NCI-H2196 treated with DMSO at 0.1 percent for 48 hours (cell line): ENCODE measurements at regions not wholly inside any gene's neighbourhood (a gene's known extent, or its start where the extent isn't known, plus 50 kb on each side); places are given as distances from the start of the nearest gene placed in this dataset.
"Not testable (repeated sequence)": the region's sequence is repeated elsewhere in the genome, so short reads cannot be mapped to it uniquely, and the experiment has no call there.

Experiments used
- DNase-seq: peaks from one replicate; lab custom pipeline; 2025; ENCODE audit not compliant: unreplicated experiment; lab: John Stamatoyannopoulos, UW

- DNase-seq: no peak
These were observed 193.4 kb upstream of the CDH11 start for GRCh38 chr16:65315081-65315780.

GRCh38 chr16:65314627-65315008 lies 192.8 kb upstream of the CDH11 start:
- DNase-seq: no peak

DNA sequence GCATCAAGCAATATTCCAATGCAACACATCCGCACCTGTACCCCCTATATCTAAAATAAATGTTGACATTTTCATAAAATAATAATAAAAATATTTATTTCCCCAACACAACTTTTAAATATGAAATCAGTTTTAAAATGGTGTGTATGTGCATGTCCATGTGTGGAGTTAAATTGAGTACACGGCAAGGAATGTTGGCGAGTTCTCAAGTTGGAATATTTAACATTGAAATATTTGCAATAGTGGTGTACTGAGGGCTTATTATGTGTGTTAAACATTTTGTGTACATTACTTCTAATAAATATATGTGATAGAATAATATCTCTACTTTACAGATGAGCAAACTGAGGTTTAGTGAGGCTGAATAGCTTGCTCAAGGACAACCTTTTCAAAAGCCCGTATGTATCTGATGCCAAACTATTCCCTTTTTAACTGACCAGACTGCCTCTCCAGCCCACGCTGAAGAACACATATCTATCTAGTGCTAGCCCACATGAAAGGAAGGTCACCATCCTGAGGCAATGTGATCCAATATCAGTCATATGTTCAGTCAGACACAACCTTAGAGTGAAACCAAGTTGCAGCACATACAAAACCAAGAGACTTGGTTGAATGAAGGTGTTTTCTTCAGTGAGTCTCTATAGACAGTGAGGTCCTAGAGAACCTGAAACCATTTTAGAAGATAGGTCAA lies 192.2 kb upstream of the CDH11 start:
- no peak for DNase-seq

DNA sequence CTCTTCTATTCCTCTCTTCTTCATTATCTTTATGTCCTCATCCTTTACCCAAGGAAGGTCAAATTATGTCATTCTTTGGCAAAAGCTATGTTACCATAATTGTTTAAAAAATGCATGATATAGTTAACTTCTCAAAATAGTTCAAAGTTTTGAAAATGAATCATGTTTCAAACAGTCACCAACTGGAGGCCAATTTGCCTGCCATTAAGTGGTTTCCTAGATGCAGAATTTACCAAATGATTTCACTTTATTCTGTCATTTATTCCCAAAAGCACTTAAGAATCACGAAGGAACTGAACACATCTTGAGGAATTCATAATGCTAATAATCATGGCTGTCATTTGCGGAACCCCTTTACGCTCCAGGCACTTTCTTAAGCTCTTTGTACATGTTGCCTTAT lies 190.9 kb upstream of the CDH11 start:
- DNase-seq: no peak

DNA sequence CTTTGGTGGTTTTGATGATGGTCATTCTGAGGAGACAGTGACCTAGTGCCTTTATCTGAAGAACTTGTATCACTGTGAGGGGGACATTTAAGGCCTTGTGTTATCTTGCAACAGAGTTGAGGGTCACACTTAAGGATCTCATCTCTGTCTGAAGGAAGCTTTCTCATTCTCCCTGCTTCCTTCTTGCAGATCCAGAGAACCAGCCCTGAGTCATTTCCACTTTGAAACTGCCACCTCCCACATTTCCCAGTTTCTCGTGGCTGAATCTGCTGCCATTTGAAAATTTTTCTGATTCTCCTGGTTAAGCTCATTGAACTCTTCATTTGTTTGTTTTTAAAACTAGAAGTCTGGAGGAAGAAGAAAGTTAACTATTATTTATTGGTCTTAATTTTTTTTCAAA lies 190.2 kb upstream of the CDH11 start:
- no peak for DNase-seq

GRCh38 chr16:65310491-65310890 lies 188.6 kb upstream of the CDH11 start:
- DNase-seq: not testable (repeated sequence)

DNA sequence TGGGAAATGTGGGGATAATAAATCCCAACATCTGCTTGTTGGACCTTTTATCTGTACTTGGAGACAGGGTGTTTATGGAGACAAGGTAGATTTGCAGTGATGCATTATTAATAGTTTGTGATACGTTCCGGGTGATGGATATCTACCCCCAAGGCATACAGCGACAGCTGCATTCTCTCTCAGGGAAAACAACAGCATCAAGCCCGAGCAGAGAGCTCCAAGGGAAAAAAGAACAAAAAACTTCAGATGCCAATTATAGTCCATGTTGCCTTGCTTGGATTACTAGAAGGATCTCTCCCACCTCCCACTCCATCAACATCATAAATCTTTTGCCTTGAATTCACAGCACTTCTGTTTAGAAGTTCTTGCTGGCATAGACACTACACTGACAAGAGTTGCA lies 187.5 kb upstream of the CDH11 start:
- no peak for DNase-seq

GRCh38 chr16:65308506-65308905 lies 186.6 kb upstream of the CDH11 start:
- DNase-seq: no peak

DNA sequence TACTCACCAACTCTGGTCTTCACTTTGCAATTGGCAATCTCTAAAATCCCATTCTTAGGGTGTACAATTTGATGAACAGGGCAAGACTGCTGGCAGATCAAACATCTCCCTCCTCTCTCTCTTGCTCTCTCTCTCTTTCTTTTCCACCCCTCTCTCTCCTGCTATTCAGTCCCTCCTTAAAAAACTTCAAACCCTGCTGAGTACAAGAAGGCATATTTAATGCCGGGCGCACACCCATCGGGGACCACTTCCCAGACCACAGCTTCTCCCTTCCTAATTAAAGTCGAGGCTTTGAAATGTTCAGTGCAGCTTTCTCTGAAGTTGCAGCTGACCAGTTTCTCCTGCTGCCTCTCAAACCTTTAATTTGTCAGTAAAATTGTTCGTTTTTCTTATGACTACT lies 185.4 kb upstream of the CDH11 start:
- DNase-seq: no peak

DNA sequence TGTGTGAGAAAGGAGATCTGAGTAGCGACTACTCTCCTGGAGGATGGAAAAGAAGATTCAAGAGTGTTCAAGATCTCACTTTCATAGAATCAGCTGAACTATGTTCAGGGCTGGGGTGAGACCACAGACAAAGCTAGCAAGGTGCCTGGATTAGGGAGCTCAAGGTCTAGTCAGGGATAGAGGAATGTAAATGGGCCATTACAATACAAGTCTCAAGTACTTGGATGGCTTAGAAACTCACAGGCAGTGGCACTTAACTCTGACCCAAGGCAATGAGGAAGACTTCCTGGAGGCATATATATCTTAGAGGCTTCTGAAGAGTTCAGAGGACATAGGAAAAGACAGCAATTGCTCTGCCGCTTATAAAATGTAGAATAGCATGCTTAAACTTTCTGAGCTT lies 184.9 kb upstream of the CDH11 start:
- DNase-seq: no peak

- no peak for DNase-seq
These were observed 184.4 kb upstream of the CDH11 start for GRCh38 chr16:65306300-65306699.

DNA sequence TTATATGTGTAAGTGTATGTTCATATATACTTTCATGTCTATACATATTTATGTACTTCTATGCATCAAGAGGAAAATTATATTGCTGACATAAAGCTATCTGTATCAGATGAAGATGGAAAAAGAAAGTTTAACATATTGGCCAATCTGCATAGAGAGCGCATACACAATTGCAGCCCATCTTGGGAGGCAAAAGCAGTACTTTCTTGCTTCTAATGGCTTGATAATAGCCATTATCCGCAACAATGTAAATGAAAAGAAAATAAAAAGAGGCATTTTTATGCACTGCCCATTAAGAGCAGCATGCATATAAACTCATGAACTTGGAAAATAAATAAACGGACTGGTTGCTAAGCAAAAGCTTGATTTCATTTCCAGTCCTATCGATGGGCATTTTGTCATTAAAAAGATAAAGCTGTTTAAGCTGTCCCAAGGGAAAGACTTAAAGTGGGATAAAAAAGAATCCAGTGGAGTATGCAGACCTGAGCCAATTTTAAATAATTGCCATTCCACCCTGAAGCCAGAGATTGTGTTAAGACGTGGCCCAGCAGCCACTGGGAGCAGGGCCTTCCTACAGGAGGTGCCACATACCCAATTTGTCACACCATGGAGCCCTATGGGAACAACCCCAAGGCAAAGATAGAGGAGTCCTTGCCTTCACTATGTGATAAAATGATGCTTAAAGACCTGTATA lies 183.6 kb upstream of the CDH11 start:
- DNase-seq: no peak

DNA sequence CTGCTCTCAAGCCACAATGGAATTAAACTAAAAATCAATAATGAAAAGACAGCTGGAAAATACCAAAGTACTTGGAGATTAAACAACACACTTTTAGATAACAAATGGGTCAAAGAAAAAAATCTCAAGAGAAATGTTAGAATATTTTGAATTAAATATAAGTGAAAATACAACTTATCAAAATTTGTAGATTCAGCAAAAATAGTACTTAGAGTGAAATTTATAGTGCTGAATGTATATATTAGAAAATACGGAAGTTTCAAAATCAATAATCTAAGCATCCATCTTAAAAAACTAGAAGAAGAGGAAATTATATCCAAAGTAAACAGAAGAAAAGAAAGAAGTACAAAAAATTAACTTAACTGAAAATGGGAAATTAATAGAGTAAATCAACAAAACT lies 179.2 kb upstream of the CDH11 start:
- no peak for DNase-seq

DNA sequence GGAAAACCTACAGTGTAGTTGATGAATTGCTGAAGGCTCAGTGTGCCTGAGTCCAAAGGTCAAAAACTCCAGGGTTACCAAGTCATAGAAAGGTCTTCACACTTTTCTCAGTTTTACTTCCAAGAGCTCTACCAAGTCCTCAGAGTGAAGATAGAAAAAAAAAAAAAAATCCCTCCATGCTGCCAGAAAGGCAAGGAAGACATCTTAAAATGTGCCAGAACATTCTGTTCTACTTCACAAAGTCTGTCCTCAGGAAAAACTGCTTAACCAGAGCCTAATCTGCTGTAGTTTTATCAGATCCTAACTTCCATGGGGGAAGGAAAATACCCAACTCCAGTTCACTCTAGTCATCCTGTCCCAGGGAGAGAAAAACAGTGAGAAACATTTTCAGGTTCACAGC lies 175.6 kb upstream of the CDH11 start:
- no peak for DNase-seq

DNA sequence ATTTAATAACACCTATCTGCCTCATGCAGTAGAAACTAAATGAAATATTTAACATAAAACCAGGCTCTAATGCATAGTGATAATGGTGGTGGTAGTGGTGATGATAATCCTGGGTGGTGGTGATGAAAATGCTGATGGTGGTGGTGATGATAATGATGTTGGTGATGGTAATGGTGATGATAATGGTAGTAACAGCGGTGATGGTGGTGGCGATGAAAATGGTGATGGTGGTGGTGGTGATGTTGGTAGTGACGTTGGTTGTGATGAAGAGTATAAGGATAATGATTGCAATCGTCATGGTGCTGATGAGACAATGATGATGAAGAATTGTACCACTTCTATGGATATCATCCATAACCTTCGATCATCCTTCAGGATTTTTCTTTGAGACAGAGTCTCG lies 173.7 kb upstream of the CDH11 start:
- no peak for DNase-seq

GRCh38 chr16:65294708-65295107 lies 172.8 kb upstream of the CDH11 start:
- DNase-seq: no peak

DNA sequence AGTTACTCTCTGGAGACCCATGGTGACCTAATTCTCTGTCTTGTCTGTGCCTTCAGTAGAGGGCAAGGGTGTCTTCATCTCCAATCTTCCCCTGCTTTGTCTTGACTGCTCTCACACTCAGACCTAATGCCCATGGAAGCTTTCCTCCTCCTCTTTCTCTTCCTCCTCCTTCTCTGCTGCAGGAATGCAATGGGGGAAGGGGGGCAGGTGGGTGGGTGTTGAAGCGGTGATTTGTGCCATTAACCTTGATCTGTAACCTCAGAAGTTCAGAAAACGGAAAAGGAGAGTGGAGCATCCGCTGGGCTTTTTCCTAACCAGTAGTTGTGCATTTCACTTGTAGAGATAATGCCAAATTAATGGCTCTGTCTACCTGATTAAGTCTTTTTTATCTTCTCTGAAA lies 172.3 kb upstream of the CDH11 start:
- no peak for DNase-seq

DNA sequence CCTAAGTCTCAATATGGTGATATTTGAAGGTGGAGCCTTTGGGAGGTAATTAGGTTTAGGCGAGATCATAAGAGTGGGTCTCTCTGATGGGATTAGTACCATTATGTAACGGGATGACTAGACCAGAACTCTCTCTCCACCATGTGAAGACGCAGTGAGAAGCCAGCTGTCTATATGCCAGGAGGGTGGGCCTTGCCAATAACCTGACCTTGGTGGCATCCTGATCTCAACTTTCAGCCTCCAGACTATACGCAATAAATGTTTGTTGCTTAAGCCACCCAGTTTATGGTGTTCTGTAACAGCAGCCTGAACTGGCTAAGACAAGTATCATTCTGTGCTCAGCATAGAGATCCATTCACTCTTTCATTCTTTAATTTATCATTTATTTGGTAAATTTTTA lies 167.2 kb upstream of the CDH11 start:
- DNase-seq: no peak

DNA sequence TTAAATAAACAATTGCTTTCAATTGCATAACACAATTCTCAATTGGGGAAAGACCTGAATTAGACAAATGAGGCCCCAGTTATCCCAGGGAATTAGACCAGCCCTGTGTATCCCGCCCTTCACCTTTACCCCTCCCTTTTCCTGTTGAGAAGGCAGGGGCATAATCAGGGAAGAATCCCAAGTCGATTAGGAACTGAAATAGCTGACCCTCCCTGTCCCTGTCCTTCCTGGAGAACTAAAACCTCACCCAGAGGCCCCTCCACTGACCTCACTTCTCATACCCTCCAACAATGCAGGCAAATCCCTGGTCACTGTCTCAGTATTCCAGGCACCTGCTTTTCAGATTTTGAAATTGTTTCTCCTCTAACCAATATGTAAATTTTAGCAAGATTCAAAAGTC lies 165.4 kb upstream of the CDH11 start:
- no peak for DNase-seq

DNA sequence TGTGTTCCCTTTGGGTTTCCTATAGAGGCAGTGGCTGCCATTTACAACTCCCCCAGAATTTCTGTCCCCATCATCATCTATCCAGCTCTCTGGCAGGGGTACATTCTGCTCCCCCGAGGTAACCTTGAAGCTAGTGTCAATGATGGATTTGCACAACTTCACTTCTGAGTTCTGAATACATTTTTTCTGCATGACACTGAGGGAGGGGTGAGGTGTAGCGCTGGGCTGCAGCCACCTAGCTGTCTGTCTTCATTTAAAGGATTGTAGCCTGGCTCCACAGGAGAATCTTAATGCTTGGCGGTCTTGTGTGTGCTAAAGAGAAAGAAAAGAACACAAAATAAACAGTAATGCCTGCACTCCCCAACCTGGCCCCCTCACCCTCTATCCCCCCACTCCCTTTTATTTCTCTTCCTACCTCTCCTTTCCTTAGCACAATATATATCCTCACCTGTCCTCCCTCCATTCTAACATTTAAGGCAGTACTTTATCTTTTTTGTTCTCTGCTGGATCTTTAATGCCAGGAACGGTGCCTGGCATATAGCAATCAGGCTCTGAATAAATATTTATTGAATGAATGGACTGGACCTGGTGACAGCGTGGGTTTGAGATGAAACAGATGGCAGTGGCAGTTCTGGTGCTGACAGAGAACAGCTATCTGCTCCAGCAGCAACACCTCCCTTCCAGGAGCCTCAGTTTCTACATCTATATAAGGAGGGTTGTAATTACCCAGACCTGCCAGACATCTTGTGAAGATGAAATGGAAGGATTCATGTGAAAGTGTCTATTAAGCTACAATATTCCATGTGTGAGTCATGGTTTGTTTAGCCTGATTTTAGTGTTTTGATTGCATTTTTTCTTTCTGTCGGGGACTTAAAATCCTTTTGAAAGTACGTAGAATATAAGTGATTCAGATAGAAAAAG lies 163.5 kb upstream of the CDH11 start:
- no peak for DNase-seq

DNA sequence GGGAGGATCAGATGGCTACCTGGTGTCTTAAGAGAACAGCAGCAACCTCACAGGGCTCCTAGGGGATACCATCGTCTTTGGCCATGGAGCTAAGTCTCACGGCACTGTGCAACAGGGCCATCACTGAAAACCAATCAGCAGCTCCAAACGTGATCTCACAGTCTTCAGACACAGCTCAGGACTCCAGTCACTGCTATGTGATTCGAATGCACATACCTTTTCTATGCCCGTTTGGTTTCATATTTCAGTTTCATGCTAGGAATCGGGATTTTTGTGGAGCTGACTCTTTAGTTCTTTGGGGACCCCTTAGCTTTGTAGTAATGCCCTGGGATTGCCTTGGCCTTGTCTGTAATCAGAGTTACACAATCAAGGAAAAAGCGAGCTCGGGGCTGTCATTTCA lies 162.8 kb upstream of the CDH11 start:
- no peak for DNase-seq
